A549 (cell line): ENCODE measurements at regions not wholly inside any gene's neighbourhood (a gene's known extent, or its start where the extent isn't known, plus 50 kb on each side); places are given as distances from the start of the nearest gene placed in this dataset.

Source experiments
- ATAC-seq, 2 experiments: fragments of 200-7000 bp in 1 of 2; fragments of >200 bp in 1 of 2; cut with Nextera tagmentation in 1 of 2; cut with Tn5 transposase in 1 of 2; 3 replicates each; pipeline versions ENCODE4 v1.8.0 to v1.9.1; 2018 to 2020; ENCODE audit warnings: mild to moderate bottlenecking in 1 of 2, moderate library complexity in 1 of 2
- CTCF ChIA-PET: fragments of 300-600 bp; sonication (Branson Sonifier 250); formaldehyde crosslinking; extraction: SDS; loops from one replicate; lab custom pipeline; 2021; ENCODE audit warnings: antibody characterized with exemption, inconsistent platforms; lab: Yijun Ruan, JAX
- POLR2A ChIA-PET: fragments of 350-600 bp; formaldehyde crosslinking; extraction: SDS; loops from one replicate; lab custom pipeline; 2021; ENCODE audit warnings: antibody characterized with exemption, inconsistent platforms; lab: Yijun Ruan, JAX
- DNase-seq, 2 experiments: peaks; one replicate each; pipeline versions ENCODE4 v3.0.0 to v3.0.0-alpha.2; 2011 to 2016; ENCODE audit warnings: low read depth in 1 of 2, low spot score in 1 of 2
- FAIRE-seq: peaks from 2 replicates; lab custom pipeline; 2011; peaks lifted over from hg19 to GRCh38; lab: Jason Lieb, UNC
- H3K27ac ChIP-seq, 2 experiments: fragments of >200 bp; sonication (Bioruptor Twin); formaldehyde crosslinking; 3 replicates each; pipeline ENCODE4 v1.5.1; 2016 to 2017
- H3K4me1 ChIP-seq: fragments of >200 bp; sonication (Bioruptor Twin); formaldehyde crosslinking; 3 replicates; pipeline ENCODE4 v1.6.1; 2016
- H3K4me2 ChIP-seq: fragments of >200 bp; sonication (Bioruptor Twin); formaldehyde crosslinking; 3 replicates; pipeline ENCODE4 v1.6.1; 2016
- H3K4me3 ChIP-seq: fragments of >200 bp; sonication (Bioruptor Twin); formaldehyde crosslinking; 3 replicates; pipeline ENCODE4 v1.5.1; 2016
- H3K9me3 ChIP-seq: fragments of >200 bp; sonication (Bioruptor Twin); formaldehyde crosslinking; 3 replicates; pipeline ENCODE4 v1.6.1; 2016
- BHLHE40 ChIP-seq: IDR thresholded peaks from 2 replicates; pipeline ENCODE4 v1.6.1; 2012; ENCODE audit warnings: low read depth, low read length, inconsistent platforms
- CBX2 ChIP-seq: fragments of 200-600 bp; sonication (generic); IDR thresholded peaks from 2 replicates; pipeline ENCODE4 v1.6.1; 2016; ENCODE audit warnings: low read depth, mild to moderate bottlenecking, borderline replicate concordance
- CBX8 ChIP-seq: fragments of 200-600 bp; sonication (generic); IDR thresholded peaks from 2 replicates; pipeline ENCODE4 v1.6.1; 2016
- CEBPB ChIP-seq, 2 experiments: fragments of >200 bp in 1 of 2; sonication (Bioruptor Twin) in 1 of 2; formaldehyde crosslinking in 1 of 2; IDR thresholded peaks; 2 replicates each; pipeline ENCODE4 v1.6.1; 2012 to 2016
- CHD2 ChIP-seq: fragments of 150-350 bp; IDR thresholded peaks from 2 replicates; pipeline ENCODE4 v1.6.1; 2014; ENCODE audit warnings: low read length; ENCODE audit not compliant: partially characterized antibody
- CHD4 ChIP-seq: fragments of 200-600 bp; sonication (generic); IDR thresholded peaks from 2 replicates; pipeline ENCODE4 v1.6.1; 2016; ENCODE audit warnings: antibody characterized with exemption, mild to moderate bottlenecking, borderline replicate concordance
- FOSL2 ChIP-seq, 2 experiments: fragments of 450-650 bp in 1 of 2; fragments of >200 bp in 1 of 2; sonication (Bioruptor Twin) in 1 of 2; formaldehyde crosslinking; IDR thresholded peaks; 2 replicates each; pipeline versions ENCODE4 v1.5.0 to v1.6.1; 2016 to 2020; ENCODE audit warnings: mild to moderate bottlenecking in 1 of 2, moderate library complexity in 1 of 2
- HEYL ChIP-seq: fragments of 250-450 bp; sonication (Bioruptor Pico); IDR thresholded peaks from 2 replicates; pipeline ENCODE4 v1.8.0; 2021; ENCODE audit warnings: mild to moderate bottlenecking, moderate library complexity
- KDM1A ChIP-seq: fragments of 200-600 bp; sonication (generic); IDR thresholded peaks from 2 replicates; pipeline ENCODE4 v1.6.1; 2016; ENCODE audit warnings: low read depth, mild to moderate bottlenecking
- KDM5A ChIP-seq: fragments of 200-600 bp; sonication (generic); IDR thresholded peaks from 2 replicates; pipeline ENCODE4 v1.6.1; 2016; ENCODE audit warnings: antibody characterized with exemption, mild to moderate bottlenecking
- MAFK ChIP-seq: fragments of 450-650 bp; IDR thresholded peaks from 2 replicates; pipeline ENCODE4 v1.6.1; 2014; ENCODE audit not compliant: partially characterized antibody
- NFE2L2 ChIP-seq: fragments of 150-350 bp; conservative IDR thresholded peaks from 2 replicates; pipeline ENCODE4 v1.6.1; 2014; ENCODE audit warnings: low read length
- NR3C1 ChIP-seq: fragments of >200 bp; sonication (Bioruptor Twin); formaldehyde crosslinking; IDR thresholded peaks from 3 replicates; pipeline ENCODE4 v1.6.1; 2017
- POLR2A ChIP-seq: IDR thresholded peaks from 2 replicates; pipeline ENCODE4 v1.6.1; 2012; ENCODE audit warnings: mild to moderate bottlenecking, low read length
- RAD21 ChIP-seq, 2 experiments: fragments of >200 bp in 1 of 2; sonication (Bioruptor Twin) in 1 of 2; formaldehyde crosslinking in 1 of 2; IDR thresholded peaks in 1 of 2; conservative IDR thresholded peaks in 1 of 2; 2 replicates in 1 of 2; 3 replicates in 1 of 2; pipeline ENCODE4 v1.6.1; 2012 to 2018; ENCODE audit warnings: inconsistent platforms in 1 of 2
- RARB ChIP-seq: fragments of 250-450 bp; sonication (Bioruptor Pico); IDR thresholded peaks from 2 replicates; pipeline ENCODE4 v1.8.0; 2021; ENCODE audit warnings: mild to moderate bottlenecking, moderate library complexity
- RFX5 ChIP-seq: fragments of 450-650 bp; IDR thresholded peaks from 2 replicates; pipeline ENCODE4 v1.7.1; 2014; ENCODE audit warnings: antibody characterized with exemption, mild to moderate bottlenecking, moderate library complexity
- RNF2 ChIP-seq: fragments of 200-600 bp; sonication (generic); IDR thresholded peaks from 2 replicates; pipeline ENCODE4 v1.6.1; 2016; ENCODE audit warnings: low read depth, mild to moderate bottlenecking, antibody characterized with exemption, moderate library complexity, borderline replicate concordance
- SREBF2 ChIP-seq: fragments of 450-650 bp; IDR thresholded peaks from 2 replicates; pipeline ENCODE4 v1.6.1; 2014; ENCODE audit warnings: mild to moderate bottlenecking, moderate library complexity
- TP53 ChIP-seq: fragments of 250-450 bp; sonication (Bioruptor Pico); IDR thresholded peaks from 2 replicates; pipeline ENCODE4 v1.5.0; 2021; ENCODE audit warnings: mild to moderate bottlenecking, moderate library complexity
- ZSCAN20 ChIP-seq: fragments of 250-450 bp; sonication (Bioruptor Pico); IDR thresholded peaks from 2 replicates; pipeline ENCODE4 v1.8.0; 2022; ENCODE audit warnings: mild to moderate bottlenecking, moderate library complexity
- WGBS: methylation state at CpG from one replicate; pipeline ENCODE4 v1.1.6; 2017; ENCODE audit errors: missing lambda C conversion rate; 5-methylcytosine and 5-hydroxymethylcytosine counted together
- TF ChIP-seq, protein P1 (sequence below): fragments of 250-450 bp; sonication (Bioruptor Pico); IDR thresholded peaks from 2 replicates; pipeline ENCODE4 v1.5.0; 2020; ENCODE audit warnings: low read depth, mild to moderate bottlenecking, moderate library complexity
- TF ChIP-seq, protein P2 (sequence below): IDR thresholded peaks from 2 replicates; pipeline ENCODE4 v1.6.1; 2012
- TF ChIP-seq, protein P3 (sequence below): fragments of >200 bp; sonication (Bioruptor Twin); formaldehyde crosslinking; IDR thresholded peaks from 3 replicates; pipeline ENCODE4 v1.5.1; 2016
- TF ChIP-seq, protein P4 (sequence below): fragments of >200 bp; sonication (Bioruptor Twin); formaldehyde crosslinking; IDR thresholded peaks from 3 replicates; pipeline ENCODE4 v1.6.1; 2016
- TF ChIP-seq, protein P5 (sequence below): fragments of 150-350 bp; IDR thresholded peaks from 2 replicates; pipeline ENCODE4 v1.6.1; 2014; ENCODE audit warnings: low read depth, mild to moderate bottlenecking, low read length

DNA sequence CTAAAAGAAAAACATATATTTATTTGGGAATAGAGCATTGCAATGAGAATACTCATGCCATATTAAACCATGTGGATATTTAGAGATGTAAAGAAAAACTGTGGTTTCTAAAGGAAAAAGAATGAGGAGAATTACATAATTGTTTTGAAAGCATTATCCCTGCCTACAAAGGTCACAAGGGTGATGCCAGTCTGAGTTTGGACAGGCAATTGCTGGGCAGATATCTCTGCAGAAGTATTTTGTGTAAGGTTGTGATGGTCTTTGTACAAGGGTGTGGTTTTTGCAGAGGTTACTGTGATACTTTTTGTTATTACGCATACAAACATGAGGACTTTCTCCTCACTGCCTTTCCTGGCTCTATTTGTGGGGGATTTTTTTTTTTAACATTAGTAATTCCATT is 2022.9 kb upstream of the CDH6 start:
- H3K9me3 ChIP-seq: no peaks in the 10 kb centered on the region; the same call in 2 of the 3 replicates
- no peak for TF ChIP-seq SREBF2
- H3K27ac ChIP-seq: no peak overlapping the region
- ATAC-seq: no peak
- 79% methylated on average over 1 of the region's 1 CpG for WGBS
- no peak for DNase-seq
- H3K4me1 ChIP-seq: peaks cover 3% of the 10 kb centered on the region; the same call in 1 of the 3 replicates
- FAIRE-seq: no peak
- ChIA-PET CTCF (no interaction called here), POLR2A (no interaction called here)
- H3K4me2 ChIP-seq: peak overlapping the region; percentile 16; the same call in 1 of the 3 replicates
- no peak overlapping the region for H3K4me3 ChIP-seq

DNA sequence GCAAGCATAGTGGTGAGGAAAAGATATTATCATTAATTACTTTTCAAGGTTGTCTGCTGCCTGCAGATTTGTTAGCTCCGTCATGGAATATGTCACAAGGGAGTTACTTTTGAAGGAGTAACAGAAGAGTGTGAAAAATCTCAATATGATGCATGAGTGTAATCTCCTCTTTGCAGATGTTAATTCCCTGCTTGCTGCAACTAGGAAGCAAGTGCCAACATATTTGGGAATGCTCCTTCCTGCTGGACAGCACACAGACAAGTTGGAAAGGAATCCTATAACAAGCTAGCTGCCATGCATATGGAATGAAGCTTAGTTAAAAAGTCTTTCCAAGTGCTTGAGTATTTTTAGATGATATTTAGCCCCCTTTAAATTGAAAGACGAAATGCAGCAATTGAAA is 2023.6 kb upstream of the CDH6 start:
- Histone ChIP-seq H3K4me2 (no peak overlapping the region), H3K4me1 (peaks cover 3% of the 10 kb centered on the region; the same call in 1 of the 3 replicates), H3K4me3 (no peak overlapping the region), H3K27ac (no peak overlapping the region), H3K9me3 (no peaks in the 10 kb centered on the region; the same call in 2 of the 3 replicates)
- POLR2A ChIA-PET: no interaction called here
- TF ChIP-seq RAD21 (conservative IDR thresholded peaks at IDR 0.05 in 1 of 2, IDR thresholded peaks at IDR 0.05 in 1 of 2) (no peak), TP53 (CRISPR knock-in tag) (no peak), POLR2A (no peak), CHD4 (no peak), NR3C1 (no peak), BHLHE40 (no peak), RARB (CRISPR knock-in tag) (no peak), CBX8 (no peak), CEBPB (IDR thresholded peaks at IDR 0.05) (no peak), HEYL (CRISPR knock-in tag) (no peak), KDM5A (no peak)
- TF ChIP-seq, protein P1, sequence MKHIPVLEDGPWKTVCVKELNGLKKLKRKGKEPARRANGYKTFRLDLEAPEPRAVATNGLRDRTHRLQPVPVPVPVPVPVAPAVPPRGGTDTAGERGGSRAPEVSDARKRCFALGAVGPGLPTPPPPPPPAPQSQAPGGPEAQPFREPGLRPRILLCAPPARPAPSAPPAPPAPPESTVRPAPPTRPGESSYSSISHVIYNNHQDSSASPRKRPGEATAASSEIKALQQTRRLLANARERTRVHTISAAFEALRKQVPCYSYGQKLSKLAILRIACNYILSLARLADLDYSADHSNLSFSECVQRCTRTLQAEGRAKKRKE: no peak
- TF ChIP-seq, protein P2, sequence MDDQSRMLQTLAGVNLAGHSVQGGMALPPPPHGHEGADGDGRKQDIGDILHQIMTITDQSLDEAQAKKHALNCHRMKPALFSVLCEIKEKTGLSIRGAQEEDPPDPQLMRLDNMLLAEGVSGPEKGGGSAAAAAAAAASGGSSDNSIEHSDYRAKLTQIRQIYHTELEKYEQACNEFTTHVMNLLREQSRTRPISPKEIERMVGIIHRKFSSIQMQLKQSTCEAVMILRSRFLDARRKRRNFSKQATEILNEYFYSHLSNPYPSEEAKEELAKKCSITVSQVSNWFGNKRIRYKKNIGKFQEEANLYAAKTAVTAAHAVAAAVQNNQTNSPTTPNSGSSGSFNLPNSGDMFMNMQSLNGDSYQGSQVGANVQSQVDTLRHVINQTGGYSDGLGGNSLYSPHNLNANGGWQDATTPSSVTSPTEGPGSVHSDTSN: no peak
- DNase-seq: no peak
- WGBS: 24% methylated on average over 2 of the region's 2 CpGs
- no peak for FAIRE-seq
- no peak for ATAC-seq
- CTCF ChIA-PET: no interaction called here

DNA sequence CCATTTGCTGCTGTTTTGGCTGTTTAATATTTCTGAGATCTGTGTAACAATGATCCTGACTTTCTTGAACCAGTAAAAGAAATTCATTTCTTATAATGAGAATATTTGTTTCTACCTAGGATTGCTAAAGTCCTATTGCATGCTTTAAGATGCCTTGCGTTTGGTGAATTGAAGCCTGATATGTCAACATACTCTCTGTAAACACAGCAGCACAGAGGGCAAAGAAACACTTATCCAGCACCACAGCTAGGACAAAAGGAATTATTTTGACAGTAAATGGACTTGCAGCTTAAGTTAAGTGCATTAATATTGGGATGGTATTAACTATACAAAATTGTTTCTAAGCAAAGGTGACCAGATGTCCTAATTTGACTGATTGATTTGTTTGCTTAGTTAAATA is 2031.2 kb upstream of the CDH6 start:
- FAIRE-seq (no peak), DNase-seq (peak in 1 of 2 experiments; percentile 13), ATAC-seq (no peak)
- Histone ChIP-seq H3K4me1 (0 out of 3 replicates have a peak, but pooled peaks cover 20% of the 10 kb centered on the region), H3K27ac (no peak overlapping the region; a peak in 1 of 6 replicates), H3K4me2 (peak overlapping the region; percentile 27; the same call in 2 of the 3 replicates), H3K9me3 (no peaks in the 10 kb centered on the region), H3K4me3 (no peak overlapping the region)
- POLR2A ChIA-PET: no interaction called here
- WGBS: 4% methylated on average over 1 of the region's 1 CpG
- CTCF ChIA-PET: no interaction called here
- TF ChIP-seq MAFK (no peak), ZSCAN20 (CRISPR knock-in tag) (no peak), KDM5A (no peak), RNF2 (no peak), POLR2A (no peak), CEBPB (IDR thresholded peaks at IDR 0.05) (no peak), RAD21 (conservative IDR thresholded peaks at IDR 0.05 in 1 of 2, IDR thresholded peaks at IDR 0.05 in 1 of 2) (no peak), CHD2 (no peak), TP53 (CRISPR knock-in tag) (no peak), FOSL2 (IDR thresholded peaks at IDR 0.05) (no peak), FOSL2 (CRISPR knock-in tag; IDR thresholded peaks at IDR 0.05) (no peak), CHD4 (no peak), NFE2L2 (no peak), KDM1A (no peak), CBX2 (no peak), RFX5 (no peak)
- TF ChIP-seq, protein P1: no peak
- TF ChIP-seq, protein P3, sequence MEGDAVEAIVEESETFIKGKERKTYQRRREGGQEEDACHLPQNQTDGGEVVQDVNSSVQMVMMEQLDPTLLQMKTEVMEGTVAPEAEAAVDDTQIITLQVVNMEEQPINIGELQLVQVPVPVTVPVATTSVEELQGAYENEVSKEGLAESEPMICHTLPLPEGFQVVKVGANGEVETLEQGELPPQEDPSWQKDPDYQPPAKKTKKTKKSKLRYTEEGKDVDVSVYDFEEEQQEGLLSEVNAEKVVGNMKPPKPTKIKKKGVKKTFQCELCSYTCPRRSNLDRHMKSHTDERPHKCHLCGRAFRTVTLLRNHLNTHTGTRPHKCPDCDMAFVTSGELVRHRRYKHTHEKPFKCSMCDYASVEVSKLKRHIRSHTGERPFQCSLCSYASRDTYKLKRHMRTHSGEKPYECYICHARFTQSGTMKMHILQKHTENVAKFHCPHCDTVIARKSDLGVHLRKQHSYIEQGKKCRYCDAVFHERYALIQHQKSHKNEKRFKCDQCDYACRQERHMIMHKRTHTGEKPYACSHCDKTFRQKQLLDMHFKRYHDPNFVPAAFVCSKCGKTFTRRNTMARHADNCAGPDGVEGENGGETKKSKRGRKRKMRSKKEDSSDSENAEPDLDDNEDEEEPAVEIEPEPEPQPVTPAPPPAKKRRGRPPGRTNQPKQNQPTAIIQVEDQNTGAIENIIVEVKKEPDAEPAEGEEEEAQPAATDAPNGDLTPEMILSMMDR: no peak
- TF ChIP-seq, protein P4, sequence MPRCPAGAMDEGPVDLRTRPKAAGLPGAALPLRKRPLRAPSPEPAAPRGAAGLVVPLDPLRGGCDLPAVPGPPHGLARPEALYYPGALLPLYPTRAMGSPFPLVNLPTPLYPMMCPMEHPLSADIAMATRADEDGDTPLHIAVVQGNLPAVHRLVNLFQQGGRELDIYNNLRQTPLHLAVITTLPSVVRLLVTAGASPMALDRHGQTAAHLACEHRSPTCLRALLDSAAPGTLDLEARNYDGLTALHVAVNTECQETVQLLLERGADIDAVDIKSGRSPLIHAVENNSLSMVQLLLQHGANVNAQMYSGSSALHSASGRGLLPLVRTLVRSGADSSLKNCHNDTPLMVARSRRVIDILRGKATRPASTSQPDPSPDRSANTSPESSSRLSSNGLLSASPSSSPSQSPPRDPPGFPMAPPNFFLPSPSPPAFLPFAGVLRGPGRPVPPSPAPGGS: no peak
- TF ChIP-seq, protein P5, sequence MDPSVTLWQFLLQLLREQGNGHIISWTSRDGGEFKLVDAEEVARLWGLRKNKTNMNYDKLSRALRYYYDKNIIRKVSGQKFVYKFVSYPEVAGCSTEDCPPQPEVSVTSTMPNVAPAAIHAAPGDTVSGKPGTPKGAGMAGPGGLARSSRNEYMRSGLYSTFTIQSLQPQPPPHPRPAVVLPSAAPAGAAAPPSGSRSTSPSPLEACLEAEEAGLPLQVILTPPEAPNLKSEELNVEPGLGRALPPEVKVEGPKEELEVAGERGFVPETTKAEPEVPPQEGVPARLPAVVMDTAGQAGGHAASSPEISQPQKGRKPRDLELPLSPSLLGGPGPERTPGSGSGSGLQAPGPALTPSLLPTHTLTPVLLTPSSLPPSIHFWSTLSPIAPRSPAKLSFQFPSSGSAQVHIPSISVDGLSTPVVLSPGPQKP: no peak
